ENCODE measurements at regions not wholly inside any gene's neighbourhood (a gene's known extent, or its start where the extent isn't known, plus 50 kb on each side); places are given as distances from the start of the nearest gene placed in this dataset.
A peak's percentile ranks its signal among the peaks of the same experiment; 100 is the strongest.

- POLR2A ChIA-PET (ENCODE audit: unreplicated experiment): no interaction called here
- Histone ChIP-seq H3K4me3 (ENCODE audit: low read length) (no peak overlapping the region), H3F3A (ENCODE audit: low read length, unreplicated experiment) (no peaks in the 10 kb centered on the region), H3K4me2 (ENCODE audit: low read length) (no peak overlapping the region), H3K79me2 (ENCODE audit: low read length) (no peaks in the 10 kb centered on the region), H3K9me3 (ENCODE audit: low read length) (no peaks in the 10 kb centered on the region), H3K27me3 (ENCODE audit: low read length) (no peaks in the 10 kb centered on the region), H2AFZ (ENCODE audit: low read length) (no peak overlapping the region), H3K9ac (ENCODE audit: low read length) (no peak overlapping the region), H4K20me1 (ENCODE audit: low read length) (no peaks in the 10 kb centered on the region), H3K36me3 (ENCODE audit: low read depth, low read length) (no peaks in the 10 kb centered on the region), H3K4me1 (ENCODE audit: insufficient read depth, low read length) (no peaks in the 10 kb centered on the region), H3K27ac (ENCODE audit: low read length) (no peak overlapping the region), H3K9me2 (replicated peaks; ENCODE audit: low read length) (no peaks in the 10 kb centered on the region)
- ATAC-seq: no peak
- BruUV-seq (replicated peaks): no TSS peak
- DNase-seq: peak; percentile 11
- CTCF ChIA-PET: no interaction called here
- TF ChIP-seq EZH2 (IDR thresholded peaks at IDR 0.05; ENCODE audit: low read length, unreplicated experiment) (no peak), CTCF (conservative IDR thresholded peaks at IDR 0.05; ENCODE audit: low read depth, low read length) (no peak), EZH2phosphoT487 (IDR thresholded peaks at IDR 0.05; ENCODE audit: borderline replicate concordance, low read length) (no peak)
- intact Hi-C loops (cut with micrococcal nuclease): no loop called here
These were observed 460.6 kb downstream of the DMRT2 start for GRCh38 chr9:1510712-1511111.

- TF ChIP-seq EZH2phosphoT487 (IDR thresholded peaks at IDR 0.05; ENCODE audit: borderline replicate concordance, low read length) (no peak), CTCF (conservative IDR thresholded peaks at IDR 0.05; ENCODE audit: low read depth, low read length) (no peak), EZH2 (IDR thresholded peaks at IDR 0.05; ENCODE audit: low read length, unreplicated experiment) (no peak)
- H3K4me2 ChIP-seq (ENCODE audit: low read length): no peak overlapping the region
These were observed 462.9 kb downstream of the DMRT2 start for GRCh38 chr9:1513105-1513504.

GRCh38 chr9:1514250-1514649 lies 464.1 kb downstream of the DMRT2 start:
- H3K27ac ChIP-seq (ENCODE audit: low read length): no peak overlapping the region
- DNase-seq (no peak), ATAC-seq (no peak)
- POLR2A ChIA-PET (ENCODE audit: unreplicated experiment): no interaction called here
- intact Hi-C loops (cut with micrococcal nuclease): no loop called here
- no peak overlapping the region for H3K9ac ChIP-seq (ENCODE audit: low read length)
- no peaks in the 10 kb centered on the region for H3K79me2 ChIP-seq (ENCODE audit: low read length)
- H2AFZ ChIP-seq (ENCODE audit: low read length): no peak overlapping the region
- no TSS peak for BruUV-seq (replicated peaks)
- H3K9me2 ChIP-seq (replicated peaks; ENCODE audit: low read length): no peaks in the 10 kb centered on the region
- no peaks in the 10 kb centered on the region for H3K4me1 ChIP-seq (ENCODE audit: insufficient read depth, low read length)
- no peaks in the 10 kb centered on the region for H3F3A ChIP-seq (ENCODE audit: low read length, unreplicated experiment)
- TF ChIP-seq EZH2 (IDR thresholded peaks at IDR 0.05; ENCODE audit: low read length, unreplicated experiment) (no peak), EZH2phosphoT487 (IDR thresholded peaks at IDR 0.05; ENCODE audit: borderline replicate concordance, low read length) (no peak), CTCF (conservative IDR thresholded peaks at IDR 0.05; ENCODE audit: low read depth, low read length) (no peak)
- no peak overlapping the region for H3K4me3 ChIP-seq (ENCODE audit: low read length)
- H3K4me2 ChIP-seq (ENCODE audit: low read length): no peak overlapping the region
- H3K36me3 ChIP-seq (ENCODE audit: low read depth, low read length): no peaks in the 10 kb centered on the region
- H3K9me3 ChIP-seq (ENCODE audit: low read length): no peaks in the 10 kb centered on the region
- CTCF ChIA-PET: no interaction called here
- no peaks in the 10 kb centered on the region for H4K20me1 ChIP-seq (ENCODE audit: low read length)
- H3K27me3 ChIP-seq (ENCODE audit: low read length): no peaks in the 10 kb centered on the region

More at GRCh38 chr9:1513105-1513504, 462.9 kb downstream of the DMRT2 start:
- no TSS peak for BruUV-seq (replicated peaks)
- DNase-seq (no peak), ATAC-seq (no peak)
- Histone ChIP-seq H3K4me1 (ENCODE audit: insufficient read depth, low read length) (no peaks in the 10 kb centered on the region), H3K4me3 (ENCODE audit: low read length) (no peak overlapping the region), H3K36me3 (ENCODE audit: low read depth, low read length) (no peaks in the 10 kb centered on the region), H3K9ac (ENCODE audit: low read length) (no peak overlapping the region), H3F3A (ENCODE audit: low read length, unreplicated experiment) (no peaks in the 10 kb centered on the region), H4K20me1 (ENCODE audit: low read length) (no peaks in the 10 kb centered on the region), H3K27ac (ENCODE audit: low read length) (no peak overlapping the region), H3K79me2 (ENCODE audit: low read length) (no peaks in the 10 kb centered on the region), H3K9me3 (ENCODE audit: low read length) (no peaks in the 10 kb centered on the region), H3K9me2 (replicated peaks; ENCODE audit: low read length) (no peaks in the 10 kb centered on the region), H2AFZ (ENCODE audit: low read length) (no peak overlapping the region), H3K27me3 (ENCODE audit: low read length) (no peaks in the 10 kb centered on the region)
- POLR2A ChIA-PET (ENCODE audit: unreplicated experiment): no interaction called here
- CTCF ChIA-PET: no interaction called here
- intact Hi-C loops (cut with micrococcal nuclease): no loop called here
